ENCODE measurements at regions not wholly inside any gene's neighbourhood (a gene's known extent, or its start where the extent isn't known, plus 50 kb on each side); places are given as distances from the start of the nearest gene placed in this dataset.

DNA sequence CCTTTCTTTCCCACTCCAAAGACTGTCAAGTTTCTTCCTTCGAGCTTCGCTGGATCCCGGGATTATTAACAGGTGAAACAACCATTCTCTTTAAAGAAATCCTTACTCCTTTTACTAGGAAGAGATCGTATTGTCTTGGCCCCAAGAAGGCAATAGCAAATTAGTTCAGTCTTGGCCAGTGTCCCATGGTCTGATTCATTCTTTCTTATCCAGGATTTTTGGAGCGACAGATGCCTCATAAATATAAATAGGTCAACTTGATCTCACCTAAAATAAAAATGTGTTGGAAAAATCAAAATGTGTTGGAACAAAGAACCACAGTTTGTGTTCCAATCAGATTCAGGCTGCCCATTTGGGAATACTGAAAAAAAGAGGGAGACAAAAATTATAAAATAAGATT lies 140.1 kb upstream of the TMEM108 start:
- no peaks in the 10 kb centered on the region for H4K20me1 ChIP-seq (ENCODE audit: insufficient read depth)
- in situ Hi-C loops (cut with MboI) = no loop called here
- no peaks in the 10 kb centered on the region for H3F3A ChIP-seq (ENCODE audit: insufficient read depth)
- no peaks in the 10 kb centered on the region for H3K9me3 ChIP-seq (ENCODE audit: low read depth)
- no peak overlapping the region for H3K9ac ChIP-seq
- H3K4me3 ChIP-seq = no peak overlapping the region
- no peaks in the 10 kb centered on the region for H3K27me3 ChIP-seq (replicated peaks; ENCODE audit: insufficient read depth)
- no peak for TF ChIP-seq EZH2 (IDR thresholded peaks at IDR 0.05; ENCODE audit: insufficient read depth, poor library complexity, severe bottlenecking)
- no peak for TF ChIP-seq EZH2phosphoT487 (IDR thresholded peaks at IDR 0.05; ENCODE audit: insufficient read depth, low read depth)
- WGBS, 2 experiments (ENCODE audit: low coverage in 1 of 2, low lambda C conversion rate in 2 of 2, missing lambda C conversion rate in 2 of 2) = 41 to 46% methylated on average over 5 of the region's 5 CpGs
- H3K79me2 ChIP-seq (ENCODE audit: insufficient read depth) = no peaks in the 10 kb centered on the region
- H2AFZ ChIP-seq = no peak overlapping the region
- no peak for DNase-seq
- H3K9me2 ChIP-seq (ENCODE audit: insufficient read depth) = no peaks in the 10 kb centered on the region
- H3K27ac ChIP-seq = no peak overlapping the region
- H3K4me2 ChIP-seq (ENCODE audit: unreplicated experiment) = no peak overlapping the region
- H3K36me3 ChIP-seq (ENCODE audit: low read depth) = no peaks in the 10 kb centered on the region
- H3K4me1 ChIP-seq (ENCODE audit: insufficient read depth) = no peaks in the 10 kb centered on the region

DNA sequence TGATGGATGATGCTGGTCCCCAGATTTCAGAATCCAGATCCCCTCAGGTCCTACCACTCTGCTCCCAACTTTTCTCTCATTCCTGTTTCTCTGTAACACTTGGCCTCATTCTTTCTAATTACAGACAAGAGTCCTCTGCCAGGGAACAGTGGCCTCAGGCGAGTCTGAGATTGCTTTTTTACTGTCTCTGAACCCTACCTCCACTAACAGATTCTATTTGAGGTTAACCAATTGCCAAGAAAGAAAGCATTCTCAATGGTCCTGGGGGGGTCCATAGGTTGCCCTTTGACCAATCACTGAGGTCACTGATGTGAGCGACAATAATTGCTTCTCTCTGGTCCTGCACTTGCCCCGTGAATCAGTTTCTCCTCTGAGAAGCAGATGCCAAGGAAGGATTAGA lies 145.2 kb upstream of the TMEM108 start:
- Histone ChIP-seq H3K9me2 (ENCODE audit: insufficient read depth) (no peaks in the 10 kb centered on the region), H3K4me1 (ENCODE audit: insufficient read depth) (no peaks in the 10 kb centered on the region), H3K27me3 (replicated peaks; ENCODE audit: insufficient read depth) (no peaks in the 10 kb centered on the region), H3F3A (ENCODE audit: insufficient read depth) (no peaks in the 10 kb centered on the region), H3K27ac (no peak overlapping the region), H2AFZ (no peak overlapping the region), H3K4me2 (ENCODE audit: unreplicated experiment) (no peak overlapping the region), H3K4me3 (no peak overlapping the region), H3K9ac (no peak overlapping the region), H3K36me3 (ENCODE audit: low read depth) (no peaks in the 10 kb centered on the region), H4K20me1 (ENCODE audit: insufficient read depth) (no peaks in the 10 kb centered on the region), H3K9me3 (ENCODE audit: low read depth) (no peaks in the 10 kb centered on the region), H3K79me2 (ENCODE audit: insufficient read depth) (no peaks in the 10 kb centered on the region)
- DNase-seq = no peak
- in situ Hi-C loops (cut with MboI) = no loop called here
- no peak for TF ChIP-seq EZH2 (IDR thresholded peaks at IDR 0.05; ENCODE audit: insufficient read depth, poor library complexity, severe bottlenecking)
- no peak for TF ChIP-seq EZH2phosphoT487 (IDR thresholded peaks at IDR 0.05; ENCODE audit: insufficient read depth, low read depth)
- WGBS, 2 experiments (ENCODE audit: low coverage in 1 of 2, low lambda C conversion rate in 2 of 2, missing lambda C conversion rate in 2 of 2) = 20 to 21% methylated on average over 3 of the region's 3 CpGs

DNA sequence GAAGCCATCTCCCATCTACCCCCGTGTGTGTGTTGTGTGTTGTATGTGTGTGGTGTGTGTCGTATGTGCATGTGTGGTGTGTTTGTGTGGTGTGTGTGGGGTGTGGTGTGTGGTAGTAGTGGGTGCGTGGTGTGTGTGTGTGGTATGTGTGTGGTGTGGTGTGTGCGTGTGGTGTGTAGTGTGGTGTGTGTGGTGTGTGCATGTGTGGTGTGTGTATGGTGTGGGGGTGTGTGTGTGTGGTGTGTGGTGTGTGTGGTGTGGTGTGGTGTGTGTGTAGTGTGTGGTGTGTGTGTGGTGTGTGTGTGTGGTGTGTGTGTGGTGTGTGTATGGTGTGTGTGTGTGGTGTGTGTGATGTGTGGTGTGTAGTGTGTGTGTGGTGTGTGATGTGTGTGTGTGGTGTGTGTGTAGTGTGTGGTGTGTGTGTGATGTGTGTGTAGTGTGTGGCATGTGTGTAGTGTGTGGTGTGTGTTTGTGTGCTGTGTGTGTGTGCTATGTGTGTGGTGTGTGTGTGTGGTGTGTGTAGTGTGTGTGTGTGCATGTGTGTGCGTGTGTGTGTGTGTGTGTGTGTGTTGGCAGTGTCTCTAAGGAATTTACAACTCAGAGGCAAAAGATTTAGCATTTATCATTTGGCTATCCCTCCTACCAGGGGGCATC lies 156.3 kb upstream of the TMEM108 start:
- Histone ChIP-seq H3K27ac (no peak overlapping the region), H3K9ac (no peak overlapping the region), H3K4me1 (ENCODE audit: insufficient read depth) (no peaks in the 10 kb centered on the region), H3K9me3 (ENCODE audit: low read depth) (no peaks in the 10 kb centered on the region), H2AFZ (no peak overlapping the region), H3F3A (ENCODE audit: insufficient read depth) (no peaks in the 10 kb centered on the region), H3K36me3 (ENCODE audit: low read depth) (no peaks in the 10 kb centered on the region), H4K20me1 (ENCODE audit: insufficient read depth) (no peaks in the 10 kb centered on the region), H3K4me3 (no peak overlapping the region), H3K79me2 (ENCODE audit: insufficient read depth) (no peaks in the 10 kb centered on the region), H3K27me3 (replicated peaks; ENCODE audit: insufficient read depth) (no peaks in the 10 kb centered on the region), H3K9me2 (ENCODE audit: insufficient read depth) (no peaks in the 10 kb centered on the region), H3K4me2 (ENCODE audit: unreplicated experiment) (no peak overlapping the region)
- WGBS, 2 experiments (ENCODE audit: low coverage in 1 of 2, low lambda C conversion rate in 2 of 2, missing lambda C conversion rate in 2 of 2) = 41 to 43% methylated on average over 4 to 5 of the region's 5 CpGs
- in situ Hi-C loops (cut with MboI) = no loop called here
- TF ChIP-seq EZH2 (IDR thresholded peaks at IDR 0.05; ENCODE audit: insufficient read depth, poor library complexity, severe bottlenecking) = no peak
- no peak for TF ChIP-seq EZH2phosphoT487 (IDR thresholded peaks at IDR 0.05; ENCODE audit: insufficient read depth, low read depth)
- no peak for DNase-seq

DNA sequence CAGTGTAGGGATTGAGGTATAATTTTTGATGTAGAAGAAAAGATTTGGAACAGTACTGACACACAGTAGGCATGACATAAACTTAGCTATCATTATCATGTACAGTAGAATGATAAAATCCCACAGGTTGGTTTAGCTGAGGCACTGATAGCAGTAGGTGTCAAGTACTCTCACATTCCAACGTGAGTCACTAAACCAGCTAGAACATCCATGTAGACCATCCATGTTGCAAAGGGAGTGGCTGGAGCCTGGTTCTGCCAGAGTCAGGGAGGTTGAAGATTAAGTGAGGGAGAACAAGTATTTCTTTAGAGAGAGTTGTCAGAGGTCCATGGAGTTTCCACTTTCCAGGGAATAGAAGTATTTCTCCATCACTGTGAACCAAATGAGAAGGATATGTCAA lies 157.2 kb upstream of the TMEM108 start:
- no peaks in the 10 kb centered on the region for H3F3A ChIP-seq (ENCODE audit: insufficient read depth)
- no peak overlapping the region for H2AFZ ChIP-seq
- H3K27me3 ChIP-seq (replicated peaks; ENCODE audit: insufficient read depth) = no peaks in the 10 kb centered on the region
- in situ Hi-C loops (cut with MboI) = no loop called here
- 5 to 18% methylated on average over 1 of the region's 1 CpG for WGBS, 2 experiments (ENCODE audit: low coverage in 1 of 2, low lambda C conversion rate in 2 of 2, missing lambda C conversion rate in 2 of 2)
- H3K79me2 ChIP-seq (ENCODE audit: insufficient read depth) = no peaks in the 10 kb centered on the region
- no peak overlapping the region for H3K4me3 ChIP-seq
- H3K9ac ChIP-seq = no peak overlapping the region
- no peak overlapping the region for H3K4me2 ChIP-seq (ENCODE audit: unreplicated experiment)
- no peaks in the 10 kb centered on the region for H3K36me3 ChIP-seq (ENCODE audit: low read depth)
- no peaks in the 10 kb centered on the region for H4K20me1 ChIP-seq (ENCODE audit: insufficient read depth)
- no peak for TF ChIP-seq EZH2phosphoT487 (IDR thresholded peaks at IDR 0.05; ENCODE audit: insufficient read depth, low read depth)
- no peak for TF ChIP-seq EZH2 (IDR thresholded peaks at IDR 0.05; ENCODE audit: insufficient read depth, poor library complexity, severe bottlenecking)
- H3K9me2 ChIP-seq (ENCODE audit: insufficient read depth) = no peaks in the 10 kb centered on the region
- no peaks in the 10 kb centered on the region for H3K9me3 ChIP-seq (ENCODE audit: low read depth)
- no peak for DNase-seq
- H3K27ac ChIP-seq = no peak overlapping the region
- no peaks in the 10 kb centered on the region for H3K4me1 ChIP-seq (ENCODE audit: insufficient read depth)

DNA sequence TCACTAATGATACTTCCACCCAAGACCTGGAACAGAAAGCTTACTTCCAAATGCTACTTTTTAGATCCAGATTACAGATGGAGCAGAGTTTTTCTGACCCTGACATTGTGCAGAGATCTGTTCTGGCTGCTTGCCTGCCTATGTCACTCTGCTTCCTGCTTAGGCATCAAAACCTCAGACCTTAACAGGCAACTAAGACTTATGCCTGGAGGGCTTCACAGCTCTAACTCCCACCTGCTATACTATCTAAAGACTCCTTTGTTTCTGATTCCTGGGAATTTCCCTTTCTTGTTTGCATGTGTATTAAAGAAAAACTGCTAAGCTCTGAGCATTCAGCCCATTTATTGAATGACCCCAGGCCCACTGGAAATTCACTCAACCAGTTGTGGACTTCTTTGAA lies 157.4 kb upstream of the NPHP3 start:
- no peaks in the 10 kb centered on the region for H3F3A ChIP-seq (ENCODE audit: insufficient read depth)
- no peak overlapping the region for H2AFZ ChIP-seq
- in situ Hi-C loops (cut with MboI) = no loop called here
- no peak for DNase-seq
- H3K27me3 ChIP-seq (replicated peaks; ENCODE audit: insufficient read depth) = no peaks in the 10 kb centered on the region
- H3K9me2 ChIP-seq (ENCODE audit: insufficient read depth) = no peaks in the 10 kb centered on the region
- no peaks in the 10 kb centered on the region for H4K20me1 ChIP-seq (ENCODE audit: insufficient read depth)
- H3K79me2 ChIP-seq (ENCODE audit: insufficient read depth) = no peaks in the 10 kb centered on the region
- no peak overlapping the region for H3K27ac ChIP-seq
- TF ChIP-seq EZH2phosphoT487 (IDR thresholded peaks at IDR 0.05; ENCODE audit: insufficient read depth, low read depth) (no peak), EZH2 (IDR thresholded peaks at IDR 0.05; ENCODE audit: insufficient read depth, poor library complexity, severe bottlenecking) (no peak)
- no peak overlapping the region for H3K9ac ChIP-seq
- H3K4me2 ChIP-seq (ENCODE audit: unreplicated experiment) = no peak overlapping the region
- no peak overlapping the region for H3K4me3 ChIP-seq
- no peaks in the 10 kb centered on the region for H3K4me1 ChIP-seq (ENCODE audit: insufficient read depth)
- H3K9me3 ChIP-seq (ENCODE audit: low read depth) = no peaks in the 10 kb centered on the region
- no peaks in the 10 kb centered on the region for H3K36me3 ChIP-seq (ENCODE audit: low read depth)
